ENCODE measurements at regions not wholly inside any gene's neighbourhood (a gene's known extent, or its start where the extent isn't known, plus 50 kb on each side); places are given as distances from the start of the nearest gene placed in this dataset.

- H3K79me2 ChIP-seq (ENCODE audit: insufficient read depth, low read length), result no peaks in the 10 kb centered on the region
- no peaks in the 10 kb centered on the region; the same call in 1 of the 2 replicates for H3K4me1 ChIP-seq (ENCODE audit: insufficient read depth, low read length)
- no peaks in the 10 kb centered on the region for H4K20me1 ChIP-seq (ENCODE audit: insufficient read depth, low read length)
- peaks cover 19% of the 10 kb centered on the region for H3K9me3 ChIP-seq (ENCODE audit: low read length)
- ATAC-seq (no peak), FAIRE-seq (no peak), DNase-seq (ENCODE audit: low spot score) (no peak)
- in situ Hi-C loops (cut with HindIII; ENCODE audit: extremely low pct_ligation_motif_present, low pct_unique_long_range_greater_than_20kb) (no loop called here), intact Hi-C loops (cut with micrococcal nuclease; ENCODE audit: unreplicated experiment) (no loop called here)
- no TSS peak for BruUV-seq (replicated peaks)
- no peak overlapping the region for H3K9ac ChIP-seq (ENCODE audit: insufficient read depth, low read depth, low read length)
- H3K36me3 ChIP-seq (replicated peaks in 1 of 2; ENCODE audit: control insufficient read depth in 1 of 2, insufficient read depth in 2 of 2, low read length in 2 of 2), result no peaks in the 10 kb centered on the region
- H3K27ac ChIP-seq (ENCODE audit: extremely low read length, insufficient read depth, low read length), result no peak overlapping the region
- no peak overlapping the region for H3K4me2 ChIP-seq (ENCODE audit: low read depth, low read length)
- TF ChIP-seq E2F5 (CRISPR knock-in tag; conservative IDR thresholded peaks at IDR 0.05), result no peak
- TF ChIP-seq ZMYM3 (CRISPR knock-in tag; IDR thresholded peaks at IDR 0.05), result no peak
- ChIA-PET CTCF (ENCODE audit: low intra/inter-chr PET ratio, low total read pairs) (no interaction called here), POLR2A (no interaction called here)
- H3K4me3 ChIP-seq (replicated peaks in 1 of 3; ENCODE audit: insufficient read depth in 1 of 3, low read depth in 2 of 3, low read length in 3 of 3), result no peak overlapping the region
- no peaks in the 10 kb centered on the region; a peak in 1 of 5 replicates for H3K27me3 ChIP-seq (ENCODE audit: control insufficient read depth in 1 of 2, insufficient read depth in 2 of 2, low read length in 2 of 2)
- no peak overlapping the region for H2AFZ ChIP-seq (ENCODE audit: low read length)
Measured at GRCh38 chr2:153595939-153596338, 117.4 kb upstream of the RPRM start.

GRCh38 chr2:153601812-153602211 is 123.2 kb upstream of the RPRM start:
- intact Hi-C loops (cut with micrococcal nuclease; ENCODE audit: unreplicated experiment) (no loop called here), in situ Hi-C loops (cut with HindIII; ENCODE audit: extremely low pct_ligation_motif_present, low pct_unique_long_range_greater_than_20kb) (no loop called here)
- DNase-seq (ENCODE audit: low spot score), result no peak
- no peak overlapping the region for H3K4me2 ChIP-seq (ENCODE audit: low read depth, low read length)
- WGBS (ENCODE audit: low lambda C conversion rate), result 20% methylated on average over 3 of the region's 3 CpGs
- H3K9ac ChIP-seq (ENCODE audit: insufficient read depth, low read depth, low read length), result no peak overlapping the region
- POLR2A ChIA-PET, result no interaction called here
- H3K79me2 ChIP-seq (ENCODE audit: insufficient read depth, low read length), result no peaks in the 10 kb centered on the region
- no peaks in the 10 kb centered on the region for H3K27me3 ChIP-seq (ENCODE audit: control insufficient read depth in 1 of 2, insufficient read depth in 2 of 2, low read length in 2 of 2)
- H2AFZ ChIP-seq (ENCODE audit: low read length), result no peak overlapping the region
- no peaks in the 10 kb centered on the region for H3K36me3 ChIP-seq (replicated peaks in 1 of 2; ENCODE audit: control insufficient read depth in 1 of 2, insufficient read depth in 2 of 2, low read length in 2 of 2)
- no peaks in the 10 kb centered on the region for H4K20me1 ChIP-seq (ENCODE audit: insufficient read depth, low read length)
- CTCF ChIA-PET (ENCODE audit: low intra/inter-chr PET ratio, low total read pairs), result no interaction called here
- ATAC-seq, result no peak
- FAIRE-seq, result no peak
- H3K27ac ChIP-seq (ENCODE audit: extremely low read length, insufficient read depth, low read length), result no peak overlapping the region
- no peaks in the 10 kb centered on the region for H3K4me1 ChIP-seq (ENCODE audit: insufficient read depth, low read length)
- no peak overlapping the region for H3K4me3 ChIP-seq (replicated peaks in 1 of 3; ENCODE audit: insufficient read depth in 1 of 3, low read depth in 2 of 3, low read length in 3 of 3)
- BruUV-seq (replicated peaks), result no TSS peak
- H3K9me3 ChIP-seq (ENCODE audit: low read length), result no peaks in the 10 kb centered on the region
- TF ChIP-seq TBX2 (CRISPR knock-in tag; IDR thresholded peaks at IDR 0.05; ENCODE audit: borderline replicate concordance) (no peak), ZNF251 (CRISPR knock-in tag; IDR thresholded peaks at IDR 0.05) (no peak), TFDP1 (CRISPR knock-in tag; IDR thresholded peaks at IDR 0.05; ENCODE audit: borderline replicate concordance) (no peak), NONO (IDR thresholded peaks at IDR 0.05) (no peak), NONO (CRISPR knock-in tag; conservative IDR thresholded peaks at IDR 0.05) (no peak), ZBTB3 (CRISPR knock-in tag; IDR thresholded peaks at IDR 0.05; ENCODE audit: borderline replicate concordance, low read depth) (no peak)
